GM12891 (cell line): ENCODE measurements at regions not wholly inside any gene's neighbourhood (a gene's known extent, or its start where the extent isn't known, plus 50 kb on each side); places are given as distances from the start of the nearest gene placed in this dataset.
"Not testable (repeated sequence)": the region's sequence is repeated elsewhere in the genome, so short reads cannot be mapped to it uniquely, and the experiment has no call there.

ENCODE experiments used
- DNase-seq: peaks from one replicate; pipeline ENCODE4 v3.0.0; 2011; ENCODE audit warnings: low spot score; ENCODE audit not compliant: insufficient read length
- FAIRE-seq: peaks from 2 replicates; lab custom pipeline; 2011; peaks lifted over from hg19 to GRCh38; lab: Jason Lieb, UNC
- PAX5 ChIP-seq: IDR thresholded peaks from 2 replicates; pipeline ENCODE4 v1.6.1; 2011; ENCODE audit warnings: low read length, moderate library complexity, mild to moderate bottlenecking; ENCODE audit not compliant: insufficient read depth, severe bottlenecking
- POLR2A ChIP-seq: IDR thresholded peaks from 2 replicates; pipeline ENCODE4 v1.6.1; 2011; ENCODE audit warnings: low read depth, low read length, control low read depth
- POLR2AphosphoS5 ChIP-seq: IDR thresholded peaks from 2 replicates; pipeline ENCODE4 v1.6.1; 2011; ENCODE audit warnings: low read depth, low read length, control low read depth
- POU2F2 ChIP-seq: IDR thresholded peaks from 2 replicates; pipeline ENCODE4 v1.6.1; 2011; ENCODE audit warnings: low read depth, mild to moderate bottlenecking, control low read depth, low read length, moderate library complexity
- SPI1 ChIP-seq: IDR thresholded peaks from 2 replicates; pipeline ENCODE4 v1.6.1; 2011; ENCODE audit warnings: low read depth, low read length, control low read depth
- TAF1 ChIP-seq: IDR thresholded peaks from 2 replicates; pipeline ENCODE4 v1.6.1; 2011; ENCODE audit warnings: low read depth, low read length, control low read depth

- TF ChIP-seq POLR2A = no peak
- TF ChIP-seq TAF1 = no peak
- TF ChIP-seq PAX5 = no peak
- no peak for TF ChIP-seq SPI1
- no peak for TF ChIP-seq POU2F2
- TF ChIP-seq POLR2AphosphoS5 = no peak
- DNase-seq = no peak
- no peak for FAIRE-seq
Measured at GRCh38 chr6:112956696-112957535, 609.8 kb downstream of the RFPL4B start.

DNA sequence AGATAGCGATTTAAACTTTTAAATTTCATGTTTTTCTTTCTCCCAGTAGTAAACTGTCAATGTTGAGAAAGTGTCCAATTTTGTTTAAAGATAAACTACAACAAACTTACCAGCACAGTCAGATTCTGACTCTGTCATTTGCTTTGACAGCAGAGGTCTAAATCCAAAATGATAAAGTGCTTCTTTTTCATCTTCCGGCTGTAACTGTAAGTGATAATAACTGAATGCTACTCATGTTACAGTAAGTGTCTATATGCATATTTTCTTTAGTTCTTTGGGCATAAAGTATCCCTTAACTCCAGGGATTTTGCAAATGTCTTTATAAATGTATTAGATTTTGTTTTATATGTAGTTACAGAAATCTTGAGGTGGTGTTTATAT, 610.4 kb downstream of the RFPL4B start:
- no peak for DNase-seq
- TF ChIP-seq POLR2A (no peak), TAF1 (no peak), PAX5 (no peak), POLR2AphosphoS5 (no peak), SPI1 (no peak), POU2F2 (no peak)
- FAIRE-seq = no peak

DNA sequence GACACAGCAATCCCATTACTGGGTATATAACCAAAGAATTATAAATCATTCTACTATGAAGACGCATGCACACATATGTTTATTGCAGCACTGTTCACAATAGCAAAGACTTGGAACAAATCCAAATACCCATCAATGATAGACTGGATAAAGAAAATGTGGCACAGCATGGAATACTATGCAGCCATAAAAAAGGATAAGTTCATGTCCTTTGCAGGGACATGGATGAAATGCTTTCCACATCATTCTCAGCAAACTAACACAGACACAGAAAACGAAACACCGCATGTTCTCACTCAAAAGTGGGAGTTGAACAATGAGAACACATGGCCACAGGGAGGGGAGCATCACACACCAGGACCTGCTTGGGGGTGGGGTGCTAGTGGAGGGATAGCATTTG, 613.0 kb downstream of the RFPL4B start:
- FAIRE-seq, DNase-seq: not testable (repeated sequence)

GRCh38 chr6:112967974-112968373, 620.8 kb downstream of the RFPL4B start:
- FAIRE-seq = no peak
- TF ChIP-seq POU2F2 = no peak
- TF ChIP-seq POLR2A = no peak
- TF ChIP-seq POLR2AphosphoS5 = no peak
- TF ChIP-seq PAX5 = no peak
- TF ChIP-seq SPI1 = no peak
- TF ChIP-seq TAF1 = no peak
- DNase-seq = no peak

DNA sequence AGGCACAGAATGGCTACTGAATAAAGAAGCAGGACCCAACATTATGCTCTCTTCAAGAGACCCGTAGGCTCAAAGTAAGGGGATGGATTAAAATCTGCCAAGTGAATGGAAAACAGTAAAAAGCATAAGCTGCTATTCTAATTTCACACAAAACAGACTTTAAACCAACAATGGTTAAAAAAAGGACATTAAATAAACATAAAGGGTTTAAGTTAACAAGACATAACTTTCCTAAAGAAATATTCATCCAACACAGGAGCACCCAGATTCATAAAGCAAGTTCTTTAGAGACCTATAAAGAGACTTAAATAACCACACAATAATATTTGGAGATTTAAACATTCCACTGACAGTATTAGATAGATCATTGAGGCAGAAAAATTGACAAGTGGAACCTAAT, 624.5 kb downstream of the RFPL4B start:
- DNase-seq = no peak
- FAIRE-seq = no peak
- no peak for TF ChIP-seq POLR2AphosphoS5
- no peak for TF ChIP-seq TAF1
- no peak for TF ChIP-seq POU2F2
- no peak for TF ChIP-seq SPI1
- TF ChIP-seq POLR2A = no peak
- no peak for TF ChIP-seq PAX5

DNA sequence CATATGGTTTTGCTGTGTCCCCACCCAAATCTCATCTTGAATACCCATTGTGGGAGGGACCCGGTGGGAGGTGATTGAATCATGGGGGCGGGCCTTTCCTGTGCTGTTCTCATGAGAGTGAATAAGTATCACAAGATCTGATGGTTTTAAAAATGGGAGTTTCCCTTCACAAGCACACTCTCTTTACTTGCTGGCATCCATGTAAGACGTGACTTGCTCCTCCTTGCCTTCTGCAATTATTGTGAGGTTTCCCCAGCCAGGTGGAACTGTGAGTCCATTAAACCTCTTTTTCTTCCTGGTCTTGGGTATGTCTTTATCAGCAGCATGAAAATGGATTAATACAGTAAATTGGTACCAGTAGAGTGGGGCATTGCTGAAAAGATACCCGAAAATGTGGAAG, 627.8 kb downstream of the RFPL4B start:
- FAIRE-seq = not testable (repeated sequence)

GRCh38 chr6:112976579-112976978, 629.4 kb downstream of the RFPL4B start:
- FAIRE-seq, DNase-seq: not testable (repeated sequence)

More for the DNA sequence above, 627.8 kb downstream of the RFPL4B start:
- not testable (repeated sequence) for DNase-seq

DNA sequence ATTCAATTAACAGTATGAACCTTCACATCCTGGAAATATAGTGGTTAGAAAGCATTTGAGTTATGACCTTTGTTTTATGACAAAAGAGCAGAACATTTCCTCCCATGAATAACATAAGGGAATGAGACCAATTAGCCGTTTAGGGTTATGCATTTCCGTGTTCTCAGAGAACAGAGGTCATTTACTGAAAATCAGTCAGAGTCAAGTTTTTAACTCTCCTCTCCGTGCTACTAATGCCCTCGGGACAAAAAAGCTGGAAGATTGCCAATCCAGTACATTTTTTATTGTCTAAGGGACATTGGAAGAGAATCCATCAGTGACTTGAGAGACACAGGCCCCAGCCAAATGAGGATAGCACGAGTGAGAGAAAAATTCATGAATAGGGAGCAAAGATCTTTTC, 632.7 kb downstream of the RFPL4B start:
- TF ChIP-seq PAX5 (no peak), SPI1 (no peak), TAF1 (no peak), POLR2AphosphoS5 (no peak), POU2F2 (no peak), POLR2A (no peak)
- FAIRE-seq = no peak
- no peak for DNase-seq

GRCh38 chr6:112980676-112981075, 633.5 kb downstream of the RFPL4B start:
- no peak for FAIRE-seq
- TF ChIP-seq TAF1 (no peak), POLR2A (no peak), PAX5 (no peak), POLR2AphosphoS5 (no peak), POU2F2 (no peak), SPI1 (no peak)
- no peak for DNase-seq

DNA sequence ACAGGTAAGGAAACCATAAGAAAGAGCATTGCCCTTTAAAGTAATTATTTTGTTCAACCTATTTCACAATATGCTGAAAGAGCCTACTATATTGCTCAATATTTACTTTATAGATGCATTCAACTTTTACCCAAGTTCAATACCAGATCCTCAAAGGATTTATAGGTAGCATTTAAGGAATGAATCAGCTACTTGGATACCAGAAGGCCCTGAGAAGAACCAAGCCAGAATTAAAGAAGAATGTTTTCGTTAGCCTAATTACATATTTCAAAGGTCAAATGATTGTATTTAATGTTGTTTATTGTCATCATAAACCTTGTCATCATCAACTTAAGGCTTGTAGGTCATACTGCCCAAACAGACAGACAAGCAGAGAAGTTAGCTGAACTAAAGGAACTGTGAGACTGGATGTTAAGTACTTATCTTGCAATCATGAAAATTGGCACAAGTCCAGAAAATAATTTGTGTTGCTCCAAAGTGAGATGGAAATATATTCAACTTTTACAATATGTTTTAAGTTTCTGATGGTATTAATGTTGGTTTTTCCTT, 636.7 kb downstream of the RFPL4B start:
- DNase-seq = no peak
- no peak for FAIRE-seq
- no peak for TF ChIP-seq POLR2A
- no peak for TF ChIP-seq SPI1
- TF ChIP-seq PAX5 = no peak
- no peak for TF ChIP-seq POLR2AphosphoS5
- no peak for TF ChIP-seq POU2F2
- no peak for TF ChIP-seq TAF1
